Uterus (tissue), 3 donors: ENCODE measurements at regions not wholly inside any gene's neighbourhood (a gene's known extent, or its start where the extent isn't known, plus 50 kb on each side); places are given as distances from the start of the nearest gene placed in this dataset.
A peak's percentile ranks its signal among the peaks of the same experiment; 100 is the strongest.

ENCODE experiments used
- DNase-seq, 2 donors: peaks; one replicate each; pipeline ENCODE4 v3.0.0-alpha.2; 2019 to 2020
- H3K27ac ChIP-seq, 2 donors: fragments of 200-600 bp; sonication (generic); 1 replicate in 1 of 2; 2 replicates in 1 of 2; pipeline ENCODE4 v1.5.1; 2016 to 2018
- H3K27me3 ChIP-seq, 2 donors: fragments of 200-600 bp; sonication (generic); one replicate each; pipeline ENCODE4 v1.5.1; 2018 to 2019; ENCODE audit warnings: control low read depth in 1 of 2
- H3K36me3 ChIP-seq, 2 donors: fragments of 200-600 bp; sonication (generic); one replicate each; pipeline ENCODE4 v1.5.1; 2019; ENCODE audit warnings: control low read depth in 1 of 2
- H3K4me1 ChIP-seq, 2 donors: fragments of 200-600 bp; sonication (generic); one replicate each; pipeline ENCODE4 v1.5.1; 2018 to 2019; ENCODE audit warnings: control low read depth in 1 of 2
- H3K4me3 ChIP-seq, 2 donors: fragments of 200-600 bp; sonication (generic); 1 replicate in 1 of 2; 2 replicates in 1 of 2; pipeline ENCODE4 v1.5.1; 2018 to 2019; ENCODE audit warnings: mild to moderate bottlenecking in 1 of 2
- H3K9me3 ChIP-seq, 2 donors: fragments of 200-600 bp; sonication (generic); one replicate each; pipeline ENCODE4 v1.5.1; 2019; ENCODE audit warnings: control low read depth in 1 of 2
- CTCF ChIP-seq, 4 experiments: fragments of 200-600 bp in 2 of 4; fragments of 450-650 bp in 2 of 4; sonication (generic) in 2 of 4; IDR thresholded peaks; one replicate each; pipeline ENCODE4 v1.5.1; 2016 to 2019; ENCODE audit warnings: antibody characterized with exemption in 4 of 4, mild to moderate bottlenecking in 2 of 4, moderate library complexity in 1 of 4
- POLR2A ChIP-seq, 2 donors: fragments of 450-650 bp; IDR thresholded peaks; one replicate each; pipeline ENCODE4 v1.6.1; 2016; ENCODE audit warnings: antibody characterized with exemption in 2 of 2, mild to moderate bottlenecking in 1 of 2, moderate library complexity in 1 of 2
- intact Hi-C: fragments of 100-400 bp; cut with DNase I; formaldehyde crosslinking; loops from one replicate; pipeline ENCODE4 v1.15.1; 2023; ENCODE audit warnings: low total_unique reads
- donor health status: DM: yes; HTN: yes; CAD: no.

DNA sequence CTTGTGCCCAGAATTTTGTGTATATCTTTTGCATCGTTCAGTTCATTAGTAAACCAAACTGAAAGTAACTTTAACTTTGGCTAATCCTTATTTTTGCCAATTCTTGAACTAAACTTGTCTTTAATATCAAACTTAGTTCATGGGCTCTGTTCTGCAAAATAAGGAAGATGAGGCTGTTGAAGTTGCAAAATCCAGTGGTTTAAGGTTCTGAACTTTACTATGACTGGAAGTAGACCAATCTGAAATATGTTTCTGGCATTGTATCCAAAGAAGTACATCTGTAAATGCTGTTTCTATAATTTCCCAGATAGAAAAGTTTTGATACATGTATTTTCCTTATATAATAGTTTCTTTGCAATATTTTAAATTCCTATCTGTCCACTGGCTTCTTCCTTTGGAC is 238.1 kb downstream of the CETN3 start:
- TF ChIP-seq CTCF (IDR thresholded peaks at IDR 0.05): no peak
- TF ChIP-seq POLR2A (IDR thresholded peaks at IDR 0.05): no peak
- no peak for DNase-seq
- intact Hi-C loops: no loop called here

DNA sequence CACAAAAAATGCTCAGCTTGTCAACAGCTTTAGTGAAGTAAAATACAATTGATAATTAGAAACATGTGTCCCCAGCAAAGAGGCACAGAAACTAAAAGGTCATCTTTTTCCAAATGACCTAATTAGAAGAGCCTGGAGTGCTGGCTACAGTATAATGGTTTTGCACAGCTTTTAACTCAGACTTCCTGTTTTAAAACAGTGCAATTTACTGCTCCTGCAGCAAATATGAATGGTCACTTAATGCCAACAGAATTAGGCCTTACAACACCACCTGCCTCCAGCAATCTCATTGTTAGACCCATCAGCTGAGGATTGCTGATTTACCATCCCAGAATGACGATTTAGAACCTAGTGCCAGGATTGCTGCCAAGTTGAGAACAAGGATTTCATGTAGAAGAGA is 239.3 kb downstream of the CETN3 start:
- H3K4me1 ChIP-seq: no peaks in the 10 kb centered on the region
- H3K4me3 ChIP-seq: no peak overlapping the region
- H3K27me3 ChIP-seq: no peaks in the 10 kb centered on the region
- H3K9me3 ChIP-seq: no peaks in the 10 kb centered on the region
- H3K36me3 ChIP-seq: no peaks in the 10 kb centered on the region
- H3K27ac ChIP-seq: no peak overlapping the region
- TF ChIP-seq CTCF (IDR thresholded peaks at IDR 0.05) (no peak), POLR2A (IDR thresholded peaks at IDR 0.05) (no peak)
- intact Hi-C loops: no loop called here
- DNase-seq: no peak

More for the DNA sequence above, 238.1 kb downstream of the CETN3 start:
- Histone ChIP-seq H3K36me3 (no peaks in the 10 kb centered on the region), H3K27ac (no peak overlapping the region), H3K27me3 (no peaks in the 10 kb centered on the region), H3K4me1 (no peaks in the 10 kb centered on the region), H3K9me3 (no peaks in the 10 kb centered on the region), H3K4me3 (no peak overlapping the region)

GRCh38 chr5:90169078-90169477 is 240.5 kb downstream of the CETN3 start:
- Histone ChIP-seq H3K9me3 (no peaks in the 10 kb centered on the region), H3K4me3 (no peak overlapping the region), H3K4me1 (no peaks in the 10 kb centered on the region), H3K27me3 (no peaks in the 10 kb centered on the region), H3K27ac (peak overlapping the region in 1 of 2 donors; percentile 15), H3K36me3 (no peaks in the 10 kb centered on the region)
- no peak for TF ChIP-seq POLR2A (IDR thresholded peaks at IDR 0.05)
- no peak for TF ChIP-seq CTCF (IDR thresholded peaks at IDR 0.05)
- no peak for DNase-seq
- intact Hi-C loops: no loop called here

GRCh38 chr5:90168399-90168798 is 241.2 kb downstream of the CETN3 start:
- intact Hi-C loops: no loop called here
- H3K4me1 ChIP-seq: no peaks in the 10 kb centered on the region
- H3K36me3 ChIP-seq: no peaks in the 10 kb centered on the region
- H3K4me3 ChIP-seq: no peak overlapping the region
- no peaks in the 10 kb centered on the region for H3K27me3 ChIP-seq
- H3K27ac ChIP-seq: no peak overlapping the region
- H3K9me3 ChIP-seq: no peaks in the 10 kb centered on the region
- no peak for DNase-seq
- TF ChIP-seq CTCF (IDR thresholded peaks at IDR 0.05): no peak
- no peak for TF ChIP-seq POLR2A (IDR thresholded peaks at IDR 0.05)

DNA sequence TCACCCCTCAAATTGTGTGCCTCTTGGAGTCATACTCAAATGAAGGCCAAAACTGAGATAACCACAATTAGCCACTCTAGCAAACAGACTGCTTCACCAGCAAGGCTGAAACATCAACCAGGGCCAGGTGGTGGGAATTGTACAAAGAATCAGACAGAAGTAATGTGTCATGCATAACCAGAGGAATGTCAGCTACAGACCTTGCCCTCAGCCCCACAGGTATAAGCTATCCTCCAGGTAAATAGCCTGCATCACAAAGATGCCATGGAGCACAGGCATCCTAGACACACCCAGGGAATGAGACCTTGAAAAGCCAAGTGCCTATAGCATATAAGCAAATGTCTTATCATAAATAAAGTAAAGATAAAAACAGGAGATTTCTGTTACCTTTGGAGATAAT is 242.7 kb downstream of the CETN3 start:
- H3K4me1 ChIP-seq: no peaks in the 10 kb centered on the region
- H3K27ac ChIP-seq: no peak overlapping the region
- H3K27me3 ChIP-seq: no peaks in the 10 kb centered on the region
- DNase-seq: no peak
- H3K36me3 ChIP-seq: no peaks in the 10 kb centered on the region
- H3K9me3 ChIP-seq: no peaks in the 10 kb centered on the region
- TF ChIP-seq CTCF (IDR thresholded peaks at IDR 0.05): no peak
- TF ChIP-seq POLR2A (IDR thresholded peaks at IDR 0.05): no peak
- H3K4me3 ChIP-seq: no peak overlapping the region
- intact Hi-C loops: no loop called here
